Thyroid gland (tissue), 4 donors: ENCODE measurements at regions not wholly inside any gene's neighbourhood (a gene's known extent, or its start where the extent isn't known, plus 50 kb on each side); places are given as distances from the start of the nearest gene placed in this dataset.

Source experiments
- POLR2A ChIP-seq, 2 donors: fragments of 450-650 bp; IDR thresholded peaks; one replicate each; pipeline ENCODE4 v1.6.1; 2017; ENCODE audit warnings: antibody characterized with exemption in 2 of 2, mild to moderate bottlenecking in 2 of 2, moderate library complexity in 1 of 2
- TF ChIP-seq, protein P1 (sequence below), 6 experiments: fragments of 200-600 bp in 3 of 6; fragments of 450-650 bp in 3 of 6; sonication (generic) in 3 of 6; IDR thresholded peaks; one replicate each; pipeline ENCODE4 v1.5.1; 2016 to 2019; ENCODE audit warnings: antibody characterized with exemption in 6 of 6, mild to moderate bottlenecking in 2 of 6, inconsistent platforms in 1 of 6, moderate library complexity in 1 of 6

DNA sequence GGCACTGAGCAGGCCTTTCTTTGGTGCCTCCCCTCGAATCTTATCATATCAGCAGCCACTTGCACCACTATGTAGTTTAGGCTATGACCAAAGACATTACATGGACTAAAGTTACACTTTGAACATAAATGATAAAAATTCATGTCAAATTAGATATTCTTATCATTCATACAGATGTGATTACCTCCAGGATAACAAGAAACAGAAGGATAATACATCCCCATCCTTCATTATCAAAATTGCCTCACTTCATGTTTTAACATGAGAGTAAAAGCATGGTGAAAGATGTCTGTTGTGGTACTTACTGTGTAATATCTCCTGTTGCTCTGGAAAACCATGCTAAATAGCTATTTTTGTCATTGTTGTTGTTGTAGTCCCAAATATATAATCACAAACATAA, 230.8 kb upstream of the RND3 start:
- no peak for TF ChIP-seq POLR2A (IDR thresholded peaks at IDR 0.05)
- TF ChIP-seq, protein P1, sequence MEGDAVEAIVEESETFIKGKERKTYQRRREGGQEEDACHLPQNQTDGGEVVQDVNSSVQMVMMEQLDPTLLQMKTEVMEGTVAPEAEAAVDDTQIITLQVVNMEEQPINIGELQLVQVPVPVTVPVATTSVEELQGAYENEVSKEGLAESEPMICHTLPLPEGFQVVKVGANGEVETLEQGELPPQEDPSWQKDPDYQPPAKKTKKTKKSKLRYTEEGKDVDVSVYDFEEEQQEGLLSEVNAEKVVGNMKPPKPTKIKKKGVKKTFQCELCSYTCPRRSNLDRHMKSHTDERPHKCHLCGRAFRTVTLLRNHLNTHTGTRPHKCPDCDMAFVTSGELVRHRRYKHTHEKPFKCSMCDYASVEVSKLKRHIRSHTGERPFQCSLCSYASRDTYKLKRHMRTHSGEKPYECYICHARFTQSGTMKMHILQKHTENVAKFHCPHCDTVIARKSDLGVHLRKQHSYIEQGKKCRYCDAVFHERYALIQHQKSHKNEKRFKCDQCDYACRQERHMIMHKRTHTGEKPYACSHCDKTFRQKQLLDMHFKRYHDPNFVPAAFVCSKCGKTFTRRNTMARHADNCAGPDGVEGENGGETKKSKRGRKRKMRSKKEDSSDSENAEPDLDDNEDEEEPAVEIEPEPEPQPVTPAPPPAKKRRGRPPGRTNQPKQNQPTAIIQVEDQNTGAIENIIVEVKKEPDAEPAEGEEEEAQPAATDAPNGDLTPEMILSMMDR (IDR thresholded peaks at IDR 0.05): no peak
